Activated CD8-positive, alpha-beta T cell treated with anti-CD3 and anti-CD28 coated beads for 36 hours (primary cell): ENCODE measurements at regions not wholly inside any gene's neighbourhood (a gene's known extent, or its start where the extent isn't known, plus 50 kb on each side); places are given as distances from the start of the nearest gene placed in this dataset.

Experiments used
- ATAC-seq: fragments of 200-7000 bp; cut with Tn5 transposase; one replicate; pipeline ENCODE4 v1.10.0; 2021; ENCODE audit warnings: mild to moderate bottlenecking, moderate library complexity
- CTCF ChIA-PET: fragments of 350-600 bp; sonication (Branson Sonifier 250); formaldehyde crosslinking; loops from one replicate; lab custom pipeline; 2021; ENCODE audit warnings: antibody characterized with exemption; lab: Charles Lee
- POLR2A ChIA-PET: fragments of 350-600 bp; sonication (Branson Sonifier 250); formaldehyde crosslinking; loops from one replicate; lab custom pipeline; 2021; ENCODE audit warnings: antibody characterized with exemption; lab: Charles Lee
- DNase-seq: peaks from one replicate; pipeline ENCODE4 v3.0.0-alpha.2; 2020
- H3K27ac Mint-ChIP-seq: one replicate; pipeline ENCODE4 v1.8.0; 2021; ENCODE audit warnings: mild to moderate bottlenecking, mixed read lengths
- H3K27me3 Mint-ChIP-seq: one replicate; pipeline ENCODE4 v1.8.0; 2021; ENCODE audit warnings: mixed read lengths
- H3K36me3 Mint-ChIP-seq: one replicate; pipeline ENCODE4 v1.8.0; 2021; ENCODE audit warnings: low read depth, mixed read lengths
- H3K4me1 Mint-ChIP-seq: one replicate; pipeline ENCODE4 v1.8.0; 2021; ENCODE audit warnings: low read depth, mixed read lengths
- H3K4me3 Mint-ChIP-seq: one replicate; pipeline ENCODE4 v1.8.0; 2021; ENCODE audit warnings: mild to moderate bottlenecking, moderate library complexity, mixed read lengths
- H3K9me3 Mint-ChIP-seq: one replicate; pipeline ENCODE4 v1.8.0; 2021; ENCODE audit warnings: mixed read lengths
- CTCF ChIP-seq: fragments of 200-600 bp; IDR thresholded peaks from one replicate; pipeline ENCODE4 v1.8.0; 2022; ENCODE audit warnings: antibody characterized with exemption, mild to moderate bottlenecking
- intact Hi-C: fragments of 100-400 bp; cut with micrococcal nuclease; formaldehyde crosslinking; loops from one replicate; pipeline ENCODE4 v1.10.0; 2022

- H3K27me3 Mint-ChIP-seq, result peaks cover 19% of the 10 kb centered on the region
- no peak overlapping the region for H3K4me3 Mint-ChIP-seq
- ATAC-seq (no peak), DNase-seq (no peak)
- no peak for TF ChIP-seq CTCF
- intact Hi-C loops, result no loop called here
- H3K36me3 Mint-ChIP-seq, result no peaks in the 10 kb centered on the region
- CTCF ChIA-PET, result interaction anchor here (1.9 kb wide), 1 partner anchor 114 kb away, joined by 6 read pairs; no protein-coding TSS in a partner anchor
- H3K4me1 Mint-ChIP-seq, result peaks cover 16% of the 10 kb centered on the region
- no peak overlapping the region for H3K27ac Mint-ChIP-seq
- no peaks in the 10 kb centered on the region for H3K9me3 Mint-ChIP-seq
- POLR2A ChIA-PET, result interaction anchor here (0.7 to 0.8 kb wide), 3 partner anchors 10 to 39 kb away, joined by 3 to 4 read pairs (median 3); no protein-coding TSS in a partner anchor
Measured at GRCh38 chr1:200252531-200252930, 157.3 kb downstream of the ZNF281 start.

DNA sequence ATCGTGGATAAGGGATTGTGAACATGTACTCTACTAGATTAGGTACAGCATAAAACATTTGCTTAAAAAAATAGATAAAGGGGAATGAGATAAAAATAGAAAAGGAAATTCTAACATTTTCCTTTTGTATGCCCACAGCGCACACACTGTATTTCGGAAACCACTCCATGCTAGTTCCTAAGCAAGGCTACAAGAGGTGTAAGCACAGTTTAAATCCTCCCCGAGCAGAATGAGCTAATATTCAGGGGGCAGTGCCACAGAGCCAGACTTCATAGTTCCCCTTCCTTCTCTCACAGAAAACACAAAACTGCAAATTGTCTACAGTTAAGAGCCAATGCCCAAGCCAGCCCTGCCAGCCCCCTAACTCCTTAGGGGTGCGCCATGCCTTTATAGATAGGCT is 159.4 kb downstream of the ZNF281 start:
- CTCF ChIA-PET, result interaction anchor here (1.0 kb wide), 1 partner anchor 111 kb away, joined by 3 read pairs; no protein-coding TSS in a partner anchor
- Mint-ChIP-seq H3K27ac (no peak overlapping the region), H3K36me3 (no peaks in the 10 kb centered on the region), H3K4me1 (peaks cover 13% of the 10 kb centered on the region), H3K27me3 (peaks cover 21% of the 10 kb centered on the region), H3K9me3 (no peaks in the 10 kb centered on the region), H3K4me3 (no peak overlapping the region)
- intact Hi-C loops, result no loop called here
- POLR2A ChIA-PET, result no interaction called here
- no peak for TF ChIP-seq CTCF
- ATAC-seq (no peak), DNase-seq (no peak)

- CTCF ChIA-PET, result no interaction called here
- no peak for TF ChIP-seq CTCF
- peaks cover 24% of the 10 kb centered on the region for H3K27me3 Mint-ChIP-seq
- H3K4me3 Mint-ChIP-seq, result no peak overlapping the region
- peaks cover under 1% of the 10 kb centered on the region for H3K4me1 Mint-ChIP-seq
- intact Hi-C loops, result no loop called here
- DNase-seq (no peak), ATAC-seq (no peak)
- H3K9me3 Mint-ChIP-seq, result no peaks in the 10 kb centered on the region
- POLR2A ChIA-PET, result no interaction called here
- no peaks in the 10 kb centered on the region for H3K36me3 Mint-ChIP-seq
- no peak overlapping the region for H3K27ac Mint-ChIP-seq
Measured at GRCh38 chr1:200248541-200248940, 161.3 kb downstream of the ZNF281 start.

DNA sequence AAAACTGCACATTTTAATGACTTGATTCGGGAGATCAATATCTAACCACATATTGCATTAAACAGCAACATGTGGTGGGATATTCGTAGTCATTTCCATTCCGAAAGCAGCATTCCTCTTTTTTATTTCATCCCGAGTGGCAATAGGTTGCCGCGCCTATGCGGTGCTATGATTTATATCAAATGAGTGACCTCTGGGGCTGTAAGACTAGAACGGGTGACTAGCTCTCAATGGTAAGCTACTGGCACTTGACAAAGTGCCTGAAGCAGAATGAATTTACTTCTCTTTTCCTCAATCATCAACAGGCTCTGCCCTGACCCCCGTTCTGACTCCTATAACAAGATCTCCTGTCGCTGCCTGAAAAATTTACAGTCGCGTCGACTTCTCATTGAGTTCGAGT is 162.3 kb downstream of the ZNF281 start:
- Mint-ChIP-seq H3K4me3 (no peak overlapping the region), H3K36me3 (no peaks in the 10 kb centered on the region), H3K4me1 (no peaks in the 10 kb centered on the region), H3K27ac (no peak overlapping the region), H3K9me3 (no peaks in the 10 kb centered on the region), H3K27me3 (peaks cover 31% of the 10 kb centered on the region)
- intact Hi-C loops, result no loop called here
- DNase-seq, result no peak
- no peak for TF ChIP-seq CTCF
- ChIA-PET POLR2A (no interaction called here), CTCF (no interaction called here)
- ATAC-seq, result no peak

GRCh38 chr1:200245473-200245872 is 164.4 kb downstream of the ZNF281 start:
- intact Hi-C loops, result no loop called here
- no peaks in the 10 kb centered on the region for H3K9me3 Mint-ChIP-seq
- no peak for DNase-seq
- no peaks in the 10 kb centered on the region for H3K36me3 Mint-ChIP-seq
- no peaks in the 10 kb centered on the region for H3K4me1 Mint-ChIP-seq
- no peak for ATAC-seq
- no peak for TF ChIP-seq CTCF
- H3K4me3 Mint-ChIP-seq, result no peak overlapping the region
- CTCF ChIA-PET, result interaction anchor here (1.9 kb wide), 1 partner anchor 34 kb away, joined by 6 read pairs; no protein-coding TSS in a partner anchor
- POLR2A ChIA-PET, result no interaction called here
- no peak overlapping the region for H3K27ac Mint-ChIP-seq
- H3K27me3 Mint-ChIP-seq, result peaks cover 37% of the 10 kb centered on the region
